AG08395 (cell line): ENCODE measurements at regions not wholly inside any gene's neighbourhood (a gene's known extent, or its start where the extent isn't known, plus 50 kb on each side); places are given as distances from the start of the nearest gene placed in this dataset.
"Not testable (repeated sequence)": the region's sequence is repeated elsewhere in the genome, so short reads cannot be mapped to it uniquely, and the experiment has no call there.

Experiments used
- DNase-seq: peaks from one replicate; pipeline ENCODE4 v3.0.0; 2012; ENCODE audit warnings: mixed read lengths, low spot score

GRCh38 chr6:79431537-79431933 lies 105.7 kb downstream of the LCA5 start:
- no peak for DNase-seq

- no peak for DNase-seq
Measured at GRCh38 chr6:79430913-79431536, 106.2 kb downstream of the LCA5 start.

- no peak for DNase-seq
Measured at GRCh38 chr6:79427721-79428120, 109.5 kb downstream of the LCA5 start.

GRCh38 chr6:79426625-79427278 lies 110.5 kb downstream of the LCA5 start:
- no peak for DNase-seq

- DNase-seq: no peak
Measured at GRCh38 chr6:79425589-79426311, 111.5 kb downstream of the LCA5 start.

- DNase-seq: no peak
Measured at GRCh38 chr6:79423216-79423615, 114.0 kb downstream of the LCA5 start.

- DNase-seq: no peak
Measured at GRCh38 chr6:79422666-79423065, 114.6 kb downstream of the LCA5 start.

- peak; percentile 26 for DNase-seq
Measured at GRCh38 chr6:79421707-79422484, 115.3 kb downstream of the LCA5 start.

- no peak for DNase-seq
Measured at GRCh38 chr6:79421001-79421411, 116.2 kb downstream of the LCA5 start.

GRCh38 chr6:79420054-79420453 lies 117.2 kb downstream of the LCA5 start:
- DNase-seq: no peak

- no peak for DNase-seq
Measured at GRCh38 chr6:79416931-79417330, 120.3 kb downstream of the LCA5 start.

GRCh38 chr6:79413562-79414002 lies 123.6 kb downstream of the LCA5 start:
- no peak for DNase-seq

GRCh38 chr6:79410806-79411205 lies 126.4 kb downstream of the LCA5 start:
- no peak for DNase-seq

GRCh38 chr6:79408256-79408974 lies 128.8 kb downstream of the LCA5 start:
- DNase-seq: no peak

- DNase-seq: no peak
Measured at GRCh38 chr6:79404677-79405076, 132.6 kb downstream of the LCA5 start.

- DNase-seq: no peak
Measured at GRCh38 chr6:79404261-79404660, 133.0 kb downstream of the LCA5 start.

- DNase-seq: no peak
Measured at GRCh38 chr6:79403563-79403962, 133.7 kb downstream of the LCA5 start.

GRCh38 chr6:79403086-79403485 lies 134.1 kb downstream of the LCA5 start:
- no peak for DNase-seq

- DNase-seq: no peak
Measured at GRCh38 chr6:79399499-79399898, 137.7 kb downstream of the LCA5 start.

- DNase-seq: not testable (repeated sequence)
Measured at GRCh38 chr6:79398617-79399016, 138.6 kb downstream of the LCA5 start.

GRCh38 chr6:79396625-79397024 lies 140.6 kb downstream of the LCA5 start:
- DNase-seq: no peak

- no peak for DNase-seq
Measured at GRCh38 chr6:79394690-79395089, 142.5 kb downstream of the LCA5 start.
